ENCODE measurements at regions not wholly inside any gene's neighbourhood (a gene's known extent, or its start where the extent isn't known, plus 50 kb on each side); places are given as distances from the start of the nearest gene placed in this dataset.

GRCh38 chr9:91042024-91042423 is 240.4 kb downstream of the SYK start:
- H2AFZ ChIP-seq (ENCODE audit: low read length), result no peak overlapping the region
- no peaks in the 10 kb centered on the region for H3K36me3 ChIP-seq (ENCODE audit: control insufficient read depth in 2 of 4, insufficient read depth in 4 of 4, low read length in 3 of 4)
- WGBS, 2 experiments (ENCODE audit: extremely low coverage in 1 of 2, insufficient coverage in 1 of 2, insufficient read length in 1 of 2, insufficient replicate concordance in 2 of 2, low coverage in 1 of 2, low lambda C conversion rate in 2 of 2, missing lambda C conversion rate in 1 of 2), result 94% methylated on average over 4 of the region's 4 CpGs; no CpG with 5 or more reads in 1 of the 2 experiments
- no peak overlapping the region; the same call in 1 of the 2 replicates for H2BK15ac ChIP-seq (ENCODE audit: low read length)
- no peak overlapping the region for H2AK5ac ChIP-seq (ENCODE audit: low read depth, low read length)
- no peak overlapping the region for H4K5ac ChIP-seq (ENCODE audit: insufficient read length, low read depth, low read length)
- no peak overlapping the region for H3K14ac ChIP-seq (ENCODE audit: insufficient read length)
- no peak for DNase-seq (ENCODE audit: low read depth in 1 of 2, low spot score in 2 of 2)
- H3K4me1 ChIP-seq (replicated peaks in 1 of 4; ENCODE audit: control insufficient read depth in 3 of 4, insufficient read depth in 4 of 4, low read length in 3 of 4), result peaks cover 0 to 3% (median under 1%) of the 10 kb centered on the region in 4 experiments; a peak in 1 of 7 replicates
- H4K91ac ChIP-seq (replicated peaks; ENCODE audit: insufficient read length, low read length), result no peak overlapping the region
- H3K27ac ChIP-seq (ENCODE audit: low read depth, low read length), result no peak overlapping the region
- no peak overlapping the region for H4K8ac ChIP-seq (ENCODE audit: extremely low read depth, insufficient read depth, low read length)
- no peaks in the 10 kb centered on the region for H3K9me3 ChIP-seq (ENCODE audit: insufficient read depth in 2 of 2, low read depth in 1 of 2, low read length in 1 of 2)
- H3K18ac ChIP-seq (ENCODE audit: extremely low read depth, low read length), result no peak overlapping the region
- no peak overlapping the region for H3K4ac ChIP-seq (replicated peaks; ENCODE audit: insufficient read length, low read depth, low read length)
- H3K79me2 ChIP-seq (ENCODE audit: control insufficient read depth in 1 of 2, insufficient read depth in 2 of 2, low read length in 2 of 2), result no peaks in the 10 kb centered on the region
- H3K4me2 ChIP-seq (ENCODE audit: insufficient read depth in 1 of 2, low read depth in 2 of 2, low read length in 2 of 2), result no peak overlapping the region
- H2BK120ac ChIP-seq (replicated peaks; ENCODE audit: low read depth, low read length), result no peak overlapping the region
- no peak overlapping the region for H2BK20ac ChIP-seq (ENCODE audit: low read length)
- no peak overlapping the region for H2BK5ac ChIP-seq (ENCODE audit: low read depth, low read length)
- H3K23ac ChIP-seq (ENCODE audit: insufficient read length), result no peak overlapping the region
- H3K9ac ChIP-seq (replicated peaks in 1 of 4; ENCODE audit: extremely low read depth in 1 of 4, low read depth in 3 of 4, low read length in 3 of 4), result no peak overlapping the region
- no peaks in the 10 kb centered on the region for H3K27me3 ChIP-seq (replicated peaks in 1 of 4; ENCODE audit: control insufficient read depth in 3 of 4, extremely low read depth in 1 of 4, insufficient read depth in 3 of 4, low read length in 3 of 4)
- CTCF ChIA-PET (ENCODE audit: partially characterized antibody), result interaction anchor here (4.2 kb wide), 1 partner anchor 7 kb away, joined by 23 read pairs; no protein-coding TSS in a partner anchor
- H2BK12ac ChIP-seq (ENCODE audit: low read depth, low read length), result no peak overlapping the region
- FAIRE-seq, result no peak
- POLR2A ChIA-PET (ENCODE audit: partially characterized antibody), result no interaction called here
- peaks cover 0 to 2% of the 10 kb centered on the region in 2 experiments for H4K20me1 ChIP-seq (replicated peaks in 1 of 2; ENCODE audit: control insufficient read depth in 1 of 2, insufficient read depth in 2 of 2, low read length in 2 of 2)
- no peak overlapping the region for H3K4me3 ChIP-seq (ENCODE audit: extremely low read depth in 1 of 4, insufficient read depth in 2 of 4, low read depth in 3 of 4, low read length in 4 of 4)
- no peaks in the 10 kb centered on the region; the same call in 1 of the 2 replicates for H3K23me2 ChIP-seq (ENCODE audit: low read depth, low read length)
- H3K79me1 ChIP-seq (ENCODE audit: low read depth, low read length), result no peaks in the 10 kb centered on the region
- no peak overlapping the region for H3K56ac ChIP-seq (replicated peaks; ENCODE audit: insufficient read length, low read depth, low read length)
- no peak for TF ChIP-seq SIX5 (IDR thresholded peaks at IDR 0.05; ENCODE audit: low read depth, low read length)
- no peak for TF ChIP-seq CTBP2 (IDR thresholded peaks at IDR 0.05; ENCODE audit: borderline replicate concordance, insufficient read depth, insufficient read length, low read length)
- TF ChIP-seq CTCF (IDR thresholded peaks at IDR 0.05; ENCODE audit: control extremely low read depth in 1 of 3, insufficient read depth in 1 of 3, low read depth in 1 of 3, low read length in 3 of 3), result no peak
- TF ChIP-seq BACH1 (IDR thresholded peaks at IDR 0.05; ENCODE audit: low read length), result no peak
- no peak for TF ChIP-seq CBX5 (IDR thresholded peaks at IDR 0.05; ENCODE audit: low read depth, low read length)
- TF ChIP-seq SP2 (IDR thresholded peaks at IDR 0.05; ENCODE audit: low read length), result no peak
- TF ChIP-seq RNF2 (IDR thresholded peaks at IDR 0.05; ENCODE audit: borderline replicate concordance, low read depth, low read length, missing control alignments, poor library complexity, severe bottlenecking), result no peak
- TF ChIP-seq FOSL1 (IDR thresholded peaks at IDR 0.05; ENCODE audit: insufficient read depth, low read depth, low read length), result no peak
- no peak for TF ChIP-seq TEAD4 (IDR thresholded peaks at IDR 0.05; ENCODE audit: low read depth, low read length)
- no peak for TF ChIP-seq RBBP5 (IDR thresholded peaks at IDR 0.05; ENCODE audit: borderline replicate concordance, low read depth, low read length)
- no peak for TF ChIP-seq CREB1 (IDR thresholded peaks at IDR 0.05)
- TF ChIP-seq MAX (IDR thresholded peaks at IDR 0.05), result no peak
